CD4-positive, alpha-beta T cell treated with Interleukin-6 at 100 ng/mL for 8 hours (primary cell): ENCODE measurements at regions not wholly inside any gene's neighbourhood (a gene's known extent, or its start where the extent isn't known, plus 50 kb on each side); places are given as distances from the start of the nearest gene placed in this dataset.
"Not testable (repeated sequence)": the region's sequence is repeated elsewhere in the genome, so short reads cannot be mapped to it uniquely, and the experiment has no call there.

Source experiments
- DNase-seq: peaks from one replicate; pipeline ENCODE4 v3.0.0-alpha.2; 2020; ENCODE audit warnings: mixed read lengths, low spot score

GRCh38 chr9:30140407-30140806, 2244.0 kb upstream of the ACO1 start:
- DNase-seq, result no peak

GRCh38 chr9:30160570-30160969, 2223.9 kb upstream of the ACO1 start:
- DNase-seq, result no peak

GRCh38 chr9:30172206-30172605, 2212.2 kb upstream of the ACO1 start:
- DNase-seq, result no peak

GRCh38 chr9:30178610-30179009, 2205.8 kb upstream of the ACO1 start:
- DNase-seq, result no peak

- DNase-seq, result no peak
These were observed 2191.0 kb upstream of the ACO1 start for GRCh38 chr9:30193421-30193820.

GRCh38 chr9:30196941-30197340, 2187.5 kb upstream of the ACO1 start:
- DNase-seq, result no peak

- DNase-seq, result no peak
These were observed 2187.0 kb upstream of the ACO1 start for GRCh38 chr9:30197453-30197852.

GRCh38 chr9:30197954-30198353, 2186.5 kb upstream of the ACO1 start:
- no peak for DNase-seq

GRCh38 chr9:30198463-30199309, 2185.8 kb upstream of the ACO1 start:
- DNase-seq, result no peak

GRCh38 chr9:30201024-30201423, 2183.4 kb upstream of the ACO1 start:
- no peak for DNase-seq

- no peak for DNase-seq
These were observed 2149.4 kb upstream of the ACO1 start for GRCh38 chr9:30235068-30235467.

- DNase-seq, result no peak
These were observed 2148.9 kb upstream of the ACO1 start for GRCh38 chr9:30235564-30235963.

GRCh38 chr9:30239878-30240277, 2144.6 kb upstream of the ACO1 start:
- DNase-seq, result no peak

GRCh38 chr9:30243467-30243866, 2141.0 kb upstream of the ACO1 start:
- no peak for DNase-seq

- DNase-seq, result no peak
These were observed 2139.6 kb upstream of the ACO1 start for GRCh38 chr9:30244877-30245276.

GRCh38 chr9:30250872-30251271, 2133.6 kb upstream of the ACO1 start:
- DNase-seq, result no peak

- no peak for DNase-seq
These were observed 2126.3 kb upstream of the ACO1 start for GRCh38 chr9:30258094-30258493.

- no peak for DNase-seq
These were observed 2104.1 kb upstream of the ACO1 start for GRCh38 chr9:30280229-30280900.

GRCh38 chr9:30289435-30289834, 2095.0 kb upstream of the ACO1 start:
- DNase-seq, result no peak

- not testable (repeated sequence) for DNase-seq
These were observed 2092.4 kb upstream of the ACO1 start for GRCh38 chr9:30292026-30292425.

- no peak for DNase-seq
These were observed 2091.2 kb upstream of the ACO1 start for GRCh38 chr9:30293231-30293630.

GRCh38 chr9:30299126-30299780, 2085.2 kb upstream of the ACO1 start:
- DNase-seq, result no peak
